ENCODE measurements at regions not wholly inside any gene's neighbourhood (a gene's known extent, or its start where the extent isn't known, plus 50 kb on each side); places are given as distances from the start of the nearest gene placed in this dataset.
"Not testable (repeated sequence)": the region's sequence is repeated elsewhere in the genome, so short reads cannot be mapped to it uniquely, and the experiment has no call there.

DNA sequence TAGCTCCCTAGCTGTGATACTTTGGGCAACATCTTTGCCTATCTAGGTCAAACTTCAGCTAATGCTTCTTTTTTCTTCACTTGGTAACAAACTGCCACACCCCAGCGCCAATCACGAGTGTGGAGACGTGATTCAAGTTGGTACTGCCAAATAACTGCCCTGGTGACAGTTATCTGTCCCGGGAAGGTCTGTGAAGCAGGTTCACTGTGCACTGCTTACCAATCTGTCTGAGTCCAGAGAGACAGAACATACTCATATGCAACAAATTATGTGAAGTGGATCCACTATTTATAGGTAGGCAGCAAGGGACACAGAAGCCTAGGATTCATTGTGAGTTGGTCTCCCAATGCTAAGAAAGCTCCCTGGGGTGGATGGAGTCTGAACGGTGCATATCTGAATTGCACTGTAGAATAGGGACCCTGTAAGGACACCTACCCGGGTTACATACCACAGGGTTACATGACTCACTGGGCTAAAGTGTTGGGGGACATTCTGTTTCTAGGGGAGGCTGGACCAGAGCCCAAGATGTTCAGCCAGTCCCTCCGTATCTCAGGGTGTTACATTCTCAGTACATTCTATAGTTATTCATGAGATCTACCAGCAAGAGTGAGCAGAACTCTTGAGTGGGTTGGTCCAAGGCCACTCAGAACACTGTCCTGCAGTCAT lies 95.4 kb upstream of the STC2 start:
- DNase-seq (ENCODE audit: low read depth), result no peak

DNA sequence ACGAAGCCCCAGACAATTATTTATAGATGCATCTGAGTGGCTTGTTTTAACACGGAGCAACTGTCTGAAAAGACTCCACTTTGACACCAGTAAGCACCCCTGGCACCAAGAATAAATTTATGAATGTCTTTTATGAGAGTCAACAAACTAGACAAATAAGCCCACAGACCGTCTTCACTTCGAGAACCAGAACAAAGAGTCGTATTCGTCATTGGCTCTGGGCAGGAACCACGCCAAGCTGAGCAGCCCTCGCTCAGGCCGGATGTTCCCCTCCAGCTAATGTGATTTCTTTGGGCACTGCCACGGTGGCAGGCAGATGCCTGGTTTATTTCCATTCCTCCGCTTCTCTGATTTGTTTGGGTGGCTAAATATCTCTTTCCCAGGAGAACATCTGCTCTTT lies 91.9 kb upstream of the STC2 start:
- DNase-seq (ENCODE audit: low read depth), result no peak

DNA sequence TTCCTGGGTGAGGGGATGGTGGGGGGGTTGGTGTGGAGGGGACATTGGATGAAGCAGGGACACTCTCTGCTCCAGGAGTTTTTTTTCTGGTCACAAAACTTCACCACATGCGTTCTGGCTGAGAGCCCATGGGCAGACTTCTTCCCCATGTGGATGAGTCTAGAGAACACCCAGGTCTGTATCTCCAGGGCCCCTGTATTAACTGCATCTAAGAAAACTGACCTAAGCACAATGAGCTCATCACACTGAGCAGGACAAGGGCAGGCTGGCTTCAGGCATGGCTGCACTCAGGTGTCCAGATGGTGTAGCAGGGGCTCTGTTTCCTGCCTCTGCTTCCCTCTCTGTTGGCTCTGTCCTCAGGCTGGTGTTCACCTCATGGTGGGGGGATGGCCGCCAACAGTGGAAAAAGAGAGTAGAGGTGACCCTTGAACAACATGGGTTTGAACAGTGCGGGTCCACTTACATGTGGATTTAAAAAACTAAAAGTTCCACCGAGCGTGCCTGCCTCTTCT lies 85.3 kb upstream of the STC2 start:
- DNase-seq (ENCODE audit: low read depth), result no peak

- DNase-seq (ENCODE audit: low read depth), result no peak
Observed at GRCh38 chr5:173412566-173412965, 84.4 kb upstream of the STC2 start.

GRCh38 chr5:173411791-173412555 lies 83.8 kb upstream of the STC2 start:
- no peak for DNase-seq (ENCODE audit: low read depth)

GRCh38 chr5:173410459-173411233 lies 82.4 kb upstream of the STC2 start:
- no peak for DNase-seq (ENCODE audit: low read depth)

- no peak for DNase-seq (ENCODE audit: low read depth)
Observed at GRCh38 chr5:173408946-173409345, 80.7 kb upstream of the STC2 start.

- DNase-seq (ENCODE audit: low read depth), result no peak
Observed at GRCh38 chr5:173399851-173400250, 71.6 kb upstream of the STC2 start.

DNA sequence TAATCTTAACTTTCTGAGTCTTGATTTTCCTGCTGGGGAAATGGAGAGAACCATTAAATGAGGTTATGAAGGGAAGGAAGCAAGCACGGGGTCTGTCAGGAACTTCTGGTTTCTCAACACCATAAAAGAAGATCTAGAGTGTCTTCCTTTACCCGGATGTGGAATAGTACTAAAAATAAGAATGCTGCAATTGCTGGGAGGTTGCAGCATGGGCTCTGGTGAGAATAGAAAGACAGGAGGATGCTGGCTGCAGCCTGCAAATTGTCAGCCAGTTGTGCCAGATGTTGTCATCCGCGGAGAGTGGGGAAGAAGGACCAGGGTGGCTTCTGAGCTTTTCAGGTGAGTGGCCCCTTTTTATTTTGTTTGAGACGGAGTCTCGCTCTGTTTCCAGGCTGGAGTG lies 69.3 kb upstream of the STC2 start:
- no peak for DNase-seq (ENCODE audit: low read depth)

- no peak for DNase-seq (ENCODE audit: low read depth)
Observed at GRCh38 chr5:173396311-173396993, 68.2 kb upstream of the STC2 start.

DNA sequence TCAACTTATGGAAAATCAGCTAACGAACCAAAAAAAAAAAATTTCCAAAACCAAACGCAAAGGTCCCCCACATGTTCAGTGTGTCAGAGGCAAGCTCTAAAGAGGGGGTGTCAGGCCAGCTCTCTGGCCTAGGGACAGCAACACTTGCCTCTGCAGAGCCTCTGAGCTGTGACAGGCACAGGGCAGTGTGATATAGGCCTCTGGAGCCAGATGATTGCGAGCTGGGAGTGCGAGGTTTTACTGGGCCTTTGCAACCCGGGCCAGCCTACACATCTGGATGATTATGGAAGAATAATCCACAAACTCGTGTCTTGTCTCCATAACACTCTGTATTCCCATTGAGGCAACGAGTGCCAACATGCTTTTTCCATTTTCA lies 67.7 kb upstream of the STC2 start:
- no peak for DNase-seq (ENCODE audit: low read depth)

DNA sequence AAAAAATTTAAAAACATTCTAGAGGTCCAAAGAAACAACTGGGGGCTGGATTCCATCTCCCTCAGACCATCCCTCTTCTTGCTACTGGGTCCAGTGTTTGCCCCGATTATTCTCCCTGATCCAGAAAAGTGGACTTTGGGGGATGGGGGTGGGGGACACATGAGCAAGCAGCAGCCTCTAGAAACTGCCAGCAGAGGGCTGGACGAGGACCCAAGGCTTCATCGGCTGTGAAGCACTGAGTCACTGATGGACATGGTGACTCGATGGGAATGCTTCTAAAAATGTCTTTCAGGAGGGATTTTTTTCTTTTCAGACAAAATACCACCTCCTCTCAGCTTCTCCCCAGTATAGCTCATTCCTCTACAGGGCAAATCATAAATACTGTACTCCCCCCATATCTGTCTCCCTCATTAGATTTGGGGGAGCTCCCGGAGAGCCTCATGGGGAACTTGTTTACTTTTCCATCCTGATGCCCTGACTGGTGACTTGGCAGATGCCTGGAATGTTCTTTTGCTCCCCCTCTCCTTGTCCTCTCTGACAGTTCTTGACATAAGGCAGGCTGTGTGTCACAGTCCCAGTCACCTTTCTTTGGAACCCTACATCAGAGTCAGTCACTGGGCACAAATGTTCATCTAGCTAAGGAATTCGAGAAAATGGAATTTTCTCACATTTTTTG lies 67.2 kb upstream of the STC2 start:
- no peak for DNase-seq (ENCODE audit: low read depth)

- DNase-seq (ENCODE audit: low read depth), result no peak
Observed at GRCh38 chr5:173394701-173395100, 66.5 kb upstream of the STC2 start.

- no peak for DNase-seq (ENCODE audit: low read depth)
Observed at GRCh38 chr5:173392172-173392571, 64.0 kb upstream of the STC2 start.

GRCh38 chr5:173391031-173391430 lies 62.8 kb upstream of the STC2 start:
- no peak for DNase-seq (ENCODE audit: low read depth)

GRCh38 chr5:173387293-173387692 lies 59.1 kb upstream of the STC2 start:
- not testable (repeated sequence) for DNase-seq (ENCODE audit: low read depth)

DNA sequence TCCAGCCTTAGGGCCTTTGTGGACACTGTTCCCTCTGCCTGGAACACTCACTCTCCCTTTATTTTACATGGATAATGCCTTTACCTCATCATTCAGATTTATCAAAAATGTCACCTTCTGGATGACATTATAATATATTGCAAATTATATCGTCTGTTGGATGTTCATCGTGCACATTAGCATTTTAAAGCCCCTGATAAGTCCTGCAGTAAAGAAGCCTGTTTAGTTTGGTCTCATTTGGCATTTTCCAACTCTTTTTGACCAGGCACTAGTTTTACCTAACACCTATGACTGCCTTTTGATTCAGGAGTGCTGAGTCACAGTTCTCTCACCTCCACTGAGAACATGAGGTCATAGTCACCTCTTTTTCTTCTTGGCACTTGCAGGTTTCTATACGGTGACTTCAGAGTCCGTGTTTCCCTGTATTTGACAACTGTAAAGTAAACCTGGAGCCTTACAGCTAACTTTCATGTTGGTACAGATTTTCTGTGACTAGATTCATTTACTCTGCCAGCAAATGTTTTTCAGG lies 57.7 kb upstream of the STC2 start:
- DNase-seq (ENCODE audit: low read depth), result no peak

GRCh38 chr5:173383711-173384110 lies 55.5 kb upstream of the STC2 start:
- DNase-seq (ENCODE audit: low read depth), result no peak

GRCh38 chr5:173378727-173379126 lies 50.5 kb upstream of the STC2 start:
- DNase-seq (ENCODE audit: low read depth), result no peak
